NK-92 treated with Interleukin-12 subunit alpha and Interleukin-12 subunit beta, amount 100 ng/mL, for 24 hours (cell line): ENCODE measurements at regions not wholly inside any gene's neighbourhood (a gene's known extent, or its start where the extent isn't known, plus 50 kb on each side); places are given as distances from the start of the nearest gene placed in this dataset.
"Not testable (repeated sequence)": the region's sequence is repeated elsewhere in the genome, so short reads cannot be mapped to it uniquely, and the experiment has no call there.

Experiments used
- DNase-seq: peaks from one replicate; lab custom pipeline; 2025; lab: John Stamatoyannopoulos, UW

- DNase-seq, result no peak
These were observed 57.3 kb upstream of the HABP2 start for GRCh38 chr10:113495553-113495952.

- no peak for DNase-seq
These were observed 56.4 kb upstream of the HABP2 start for GRCh38 chr10:113496111-113497109.

GRCh38 chr10:113497198-113497597, 55.7 kb upstream of the HABP2 start:
- DNase-seq, result no peak

GRCh38 chr10:113498997-113499396, 53.9 kb upstream of the HABP2 start:
- no peak for DNase-seq

GRCh38 chr10:113499806-113500205, 53.0 kb upstream of the HABP2 start:
- DNase-seq, result no peak

- DNase-seq, result not testable (repeated sequence)
These were observed 51.8 kb upstream of the HABP2 start for GRCh38 chr10:113501031-113501430.
